ENCODE measurements at regions not wholly inside any gene's neighbourhood (a gene's known extent, or its start where the extent isn't known, plus 50 kb on each side); places are given as distances from the start of the nearest gene placed in this dataset.

GRCh38 chr7:131896165-131896863, 339.9 kb upstream of the PODXL start:
- H3K27me3 ChIP-seq (ENCODE audit: low read depth, low read length), result no peaks in the 10 kb centered on the region
- H3K27ac ChIP-seq (ENCODE audit: low read length), result peak overlapping the region; percentile 41
- H3K9me3 ChIP-seq (ENCODE audit: control insufficient read depth in 1 of 2, low read length in 2 of 2), result no peaks in the 10 kb centered on the region

GRCh38 chr7:131895541-131896164, 339.2 kb upstream of the PODXL start:
- Histone ChIP-seq H3K4me1 (ENCODE audit: control insufficient read depth in 1 of 2, insufficient read depth in 2 of 2, low read length in 2 of 2) (no peaks in the 10 kb centered on the region), H3K36me3 (ENCODE audit: control insufficient read depth in 1 of 2, insufficient read depth in 2 of 2, low read length in 2 of 2) (no peaks in the 10 kb centered on the region), H3K27me3 (ENCODE audit: low read depth, low read length) (no peaks in the 10 kb centered on the region), H3K27ac (ENCODE audit: low read length) (peak overlapping the region; percentile 41), H3K4me3 (ENCODE audit: low read depth in 1 of 2, low read length in 2 of 2) (no peak overlapping the region), H3K9me3 (ENCODE audit: control insufficient read depth in 1 of 2, low read length in 2 of 2) (no peaks in the 10 kb centered on the region)

More at GRCh38 chr7:131896165-131896863, 339.9 kb upstream of the PODXL start:
- Histone ChIP-seq H3K36me3 (ENCODE audit: control insufficient read depth in 1 of 2, insufficient read depth in 2 of 2, low read length in 2 of 2) (no peaks in the 10 kb centered on the region), H3K4me1 (ENCODE audit: control insufficient read depth in 1 of 2, insufficient read depth in 2 of 2, low read length in 2 of 2) (no peaks in the 10 kb centered on the region), H3K4me3 (ENCODE audit: low read depth in 1 of 2, low read length in 2 of 2) (no peak overlapping the region)

GRCh38 chr7:131893631-131894340, 337.4 kb upstream of the PODXL start:
- Histone ChIP-seq H3K4me1 (ENCODE audit: control insufficient read depth in 1 of 2, insufficient read depth in 2 of 2, low read length in 2 of 2) (no peaks in the 10 kb centered on the region), H3K9me3 (ENCODE audit: control insufficient read depth in 1 of 2, low read length in 2 of 2) (no peaks in the 10 kb centered on the region), H3K27ac (ENCODE audit: low read length) (no peak overlapping the region), H3K4me3 (ENCODE audit: low read depth in 1 of 2, low read length in 2 of 2) (no peak overlapping the region), H3K36me3 (ENCODE audit: control insufficient read depth in 1 of 2, insufficient read depth in 2 of 2, low read length in 2 of 2) (no peaks in the 10 kb centered on the region), H3K27me3 (ENCODE audit: low read depth, low read length) (no peaks in the 10 kb centered on the region)

- Histone ChIP-seq H3K27ac (ENCODE audit: low read length) (no peak overlapping the region), H3K9me3 (ENCODE audit: control insufficient read depth in 1 of 2, low read length in 2 of 2) (peaks cover 7 to 8% of the 10 kb centered on the region in 2 donors), H3K27me3 (ENCODE audit: low read depth, low read length) (no peaks in the 10 kb centered on the region), H3K36me3 (ENCODE audit: control insufficient read depth in 1 of 2, insufficient read depth in 2 of 2, low read length in 2 of 2) (no peaks in the 10 kb centered on the region), H3K4me1 (ENCODE audit: control insufficient read depth in 1 of 2, insufficient read depth in 2 of 2, low read length in 2 of 2) (no peaks in the 10 kb centered on the region), H3K4me3 (ENCODE audit: low read depth in 1 of 2, low read length in 2 of 2) (no peak overlapping the region)
Measured at GRCh38 chr7:131890176-131890575, 333.7 kb upstream of the PODXL start.

GRCh38 chr7:131889572-131890150, 333.2 kb upstream of the PODXL start:
- Histone ChIP-seq H3K9me3 (ENCODE audit: control insufficient read depth in 1 of 2, low read length in 2 of 2) (peaks cover 8 to 12% of the 10 kb centered on the region in 2 donors), H3K27me3 (ENCODE audit: low read depth, low read length) (no peaks in the 10 kb centered on the region), H3K4me1 (ENCODE audit: control insufficient read depth in 1 of 2, insufficient read depth in 2 of 2, low read length in 2 of 2) (no peaks in the 10 kb centered on the region), H3K27ac (ENCODE audit: low read length) (no peak overlapping the region), H3K36me3 (ENCODE audit: control insufficient read depth in 1 of 2, insufficient read depth in 2 of 2, low read length in 2 of 2) (no peaks in the 10 kb centered on the region), H3K4me3 (ENCODE audit: low read depth in 1 of 2, low read length in 2 of 2) (no peak overlapping the region)

GRCh38 chr7:131883769-131884168, 327.3 kb upstream of the PODXL start:
- peaks cover 8 to 13% of the 10 kb centered on the region in 2 donors for H3K9me3 ChIP-seq (ENCODE audit: control insufficient read depth in 1 of 2, low read length in 2 of 2)
- no peak overlapping the region for H3K27ac ChIP-seq (ENCODE audit: low read length)
- H3K4me1 ChIP-seq (ENCODE audit: control insufficient read depth in 1 of 2, insufficient read depth in 2 of 2, low read length in 2 of 2), result no peaks in the 10 kb centered on the region
- no peak overlapping the region for H3K4me3 ChIP-seq (ENCODE audit: low read depth in 1 of 2, low read length in 2 of 2)
- H3K27me3 ChIP-seq (ENCODE audit: low read depth, low read length), result no peaks in the 10 kb centered on the region
- H3K36me3 ChIP-seq (ENCODE audit: control insufficient read depth in 1 of 2, insufficient read depth in 2 of 2, low read length in 2 of 2), result no peaks in the 10 kb centered on the region

- no peak overlapping the region for H3K4me3 ChIP-seq (ENCODE audit: low read depth in 1 of 2, low read length in 2 of 2)
- no peaks in the 10 kb centered on the region for H3K27me3 ChIP-seq (ENCODE audit: low read depth, low read length)
- peaks cover 8 to 13% of the 10 kb centered on the region in 2 donors for H3K9me3 ChIP-seq (ENCODE audit: control insufficient read depth in 1 of 2, low read length in 2 of 2)
- no peaks in the 10 kb centered on the region for H3K4me1 ChIP-seq (ENCODE audit: control insufficient read depth in 1 of 2, insufficient read depth in 2 of 2, low read length in 2 of 2)
- no peaks in the 10 kb centered on the region for H3K36me3 ChIP-seq (ENCODE audit: control insufficient read depth in 1 of 2, insufficient read depth in 2 of 2, low read length in 2 of 2)
- H3K27ac ChIP-seq (ENCODE audit: low read length), result no peak overlapping the region
Measured at GRCh38 chr7:131883196-131883595, 326.8 kb upstream of the PODXL start.

- H3K36me3 ChIP-seq (ENCODE audit: control insufficient read depth in 1 of 2, insufficient read depth in 2 of 2, low read length in 2 of 2), result no peaks in the 10 kb centered on the region
- H3K27ac ChIP-seq (ENCODE audit: low read length), result no peak overlapping the region
- no peaks in the 10 kb centered on the region for H3K4me1 ChIP-seq (ENCODE audit: control insufficient read depth in 1 of 2, insufficient read depth in 2 of 2, low read length in 2 of 2)
- peaks cover 8 to 13% of the 10 kb centered on the region in 2 donors for H3K9me3 ChIP-seq (ENCODE audit: control insufficient read depth in 1 of 2, low read length in 2 of 2)
- H3K4me3 ChIP-seq (ENCODE audit: low read depth in 1 of 2, low read length in 2 of 2), result no peak overlapping the region
- no peaks in the 10 kb centered on the region for H3K27me3 ChIP-seq (ENCODE audit: low read depth, low read length)
Measured at GRCh38 chr7:131882321-131882720, 325.9 kb upstream of the PODXL start.

- no peaks in the 10 kb centered on the region for H3K36me3 ChIP-seq (ENCODE audit: control insufficient read depth in 1 of 2, insufficient read depth in 2 of 2, low read length in 2 of 2)
Measured at GRCh38 chr7:131880078-131880477, 323.6 kb upstream of the PODXL start.

GRCh38 chr7:131879424-131879823, 323.0 kb upstream of the PODXL start:
- Histone ChIP-seq H3K27ac (ENCODE audit: low read length) (no peak overlapping the region), H3K27me3 (ENCODE audit: low read depth, low read length) (no peaks in the 10 kb centered on the region)

More at GRCh38 chr7:131880078-131880477, 323.6 kb upstream of the PODXL start:
- H3K4me1 ChIP-seq (ENCODE audit: control insufficient read depth in 1 of 2, insufficient read depth in 2 of 2, low read length in 2 of 2), result no peaks in the 10 kb centered on the region
- H3K9me3 ChIP-seq (ENCODE audit: control insufficient read depth in 1 of 2, low read length in 2 of 2), result peaks cover 0 to 6% of the 10 kb centered on the region in 2 donors
- no peaks in the 10 kb centered on the region for H3K27me3 ChIP-seq (ENCODE audit: low read depth, low read length)
- no peak overlapping the region for H3K27ac ChIP-seq (ENCODE audit: low read length)
- H3K4me3 ChIP-seq (ENCODE audit: low read depth in 1 of 2, low read length in 2 of 2), result no peak overlapping the region

GRCh38 chr7:131878777-131879176, 322.3 kb upstream of the PODXL start:
- Histone ChIP-seq H3K4me3 (ENCODE audit: low read depth in 1 of 2, low read length in 2 of 2) (no peak overlapping the region), H3K27me3 (ENCODE audit: low read depth, low read length) (no peaks in the 10 kb centered on the region), H3K36me3 (ENCODE audit: control insufficient read depth in 1 of 2, insufficient read depth in 2 of 2, low read length in 2 of 2) (no peaks in the 10 kb centered on the region), H3K9me3 (ENCODE audit: control insufficient read depth in 1 of 2, low read length in 2 of 2) (no peaks in the 10 kb centered on the region), H3K27ac (ENCODE audit: low read length) (no peak overlapping the region), H3K4me1 (ENCODE audit: control insufficient read depth in 1 of 2, insufficient read depth in 2 of 2, low read length in 2 of 2) (no peaks in the 10 kb centered on the region)

More at GRCh38 chr7:131879424-131879823, 323.0 kb upstream of the PODXL start:
- no peaks in the 10 kb centered on the region for H3K4me1 ChIP-seq (ENCODE audit: control insufficient read depth in 1 of 2, insufficient read depth in 2 of 2, low read length in 2 of 2)
- H3K9me3 ChIP-seq (ENCODE audit: control insufficient read depth in 1 of 2, low read length in 2 of 2), result no peaks in the 10 kb centered on the region
- no peak overlapping the region for H3K4me3 ChIP-seq (ENCODE audit: low read depth in 1 of 2, low read length in 2 of 2)
- H3K36me3 ChIP-seq (ENCODE audit: control insufficient read depth in 1 of 2, insufficient read depth in 2 of 2, low read length in 2 of 2), result no peaks in the 10 kb centered on the region
